ENCODE measurements at regions not wholly inside any gene's neighbourhood (a gene's known extent, or its start where the extent isn't known, plus 50 kb on each side); places are given as distances from the start of the nearest gene placed in this dataset.
"Not testable (repeated sequence)": the region's sequence is repeated elsewhere in the genome, so short reads cannot be mapped to it uniquely, and the experiment has no call there.

- no peak for DNase-seq
These were observed 113.5 kb upstream of the PPP1R26 start for GRCh38 chr9:135366104-135366503.

GRCh38 chr9:135369412-135369990 lies 110.1 kb upstream of the PPP1R26 start:
- no peak for DNase-seq

- DNase-seq: no peak
These were observed 108.9 kb upstream of the PPP1R26 start for GRCh38 chr9:135370411-135371375.

GRCh38 chr9:135371535-135371934 lies 108.0 kb upstream of the PPP1R26 start:
- DNase-seq: no peak

GRCh38 chr9:135372036-135372435 lies 107.5 kb upstream of the PPP1R26 start:
- no peak for DNase-seq

- DNase-seq: no peak
These were observed 107.0 kb upstream of the PPP1R26 start for GRCh38 chr9:135372501-135373008.

- DNase-seq: no peak
These were observed 106.4 kb upstream of the PPP1R26 start for GRCh38 chr9:135373151-135373685.

- DNase-seq: no peak
These were observed 105.8 kb upstream of the PPP1R26 start for GRCh38 chr9:135373820-135374219.

- DNase-seq: no peak
These were observed 105.0 kb upstream of the PPP1R26 start for GRCh38 chr9:135374591-135374990.

- no peak for DNase-seq
These were observed 104.6 kb upstream of the PPP1R26 start for GRCh38 chr9:135375001-135375400.

- no peak for DNase-seq
These were observed 102.9 kb upstream of the PPP1R26 start for GRCh38 chr9:135376511-135377265.

GRCh38 chr9:135377431-135377830 lies 102.2 kb upstream of the PPP1R26 start:
- DNase-seq: no peak

GRCh38 chr9:135378751-135379150 lies 100.8 kb upstream of the PPP1R26 start:
- no peak for DNase-seq

- no peak for DNase-seq
These were observed 99.9 kb upstream of the PPP1R26 start for GRCh38 chr9:135379540-135380267.

- DNase-seq: no peak
These were observed 99.1 kb upstream of the PPP1R26 start for GRCh38 chr9:135380311-135380960.

GRCh38 chr9:135381762-135382310 lies 97.7 kb upstream of the PPP1R26 start:
- DNase-seq: no peak

GRCh38 chr9:135384226-135384625 lies 95.4 kb upstream of the PPP1R26 start:
- DNase-seq: no peak

- DNase-seq: not testable (repeated sequence)
These were observed 94.7 kb upstream of the PPP1R26 start for GRCh38 chr9:135384815-135385405.

GRCh38 chr9:135385793-135386192 lies 93.8 kb upstream of the PPP1R26 start:
- DNase-seq: no peak

GRCh38 chr9:135387976-135388375 lies 91.6 kb upstream of the PPP1R26 start:
- no peak for DNase-seq

GRCh38 chr9:135388530-135388929 lies 91.1 kb upstream of the PPP1R26 start:
- DNase-seq: no peak
